Activated naive CD4-positive, alpha-beta T cell treated with anti-CD3 and anti-CD28 coated beads for 36 hours (primary cell): ENCODE measurements at regions not wholly inside any gene's neighbourhood (a gene's known extent, or its start where the extent isn't known, plus 50 kb on each side); places are given as distances from the start of the nearest gene placed in this dataset.

Source experiments
- CTCF ChIA-PET: fragments of 350-600 bp; sonication (Branson Sonifier 250); formaldehyde crosslinking; loops from one replicate; lab custom pipeline; 2021; ENCODE audit warnings: antibody characterized with exemption; lab: Charles Lee
- DNase-seq: peaks from one replicate; pipeline ENCODE4 v3.0.0-alpha.2; 2020
- H3K27ac Mint-ChIP-seq: one replicate; pipeline ENCODE4 v1.8.0; 2021; ENCODE audit warnings: mild to moderate bottlenecking, mixed read lengths
- H3K27me3 Mint-ChIP-seq: one replicate; pipeline ENCODE4 v1.8.0; 2021; ENCODE audit warnings: low read depth, mixed read lengths
- H3K36me3 Mint-ChIP-seq: one replicate; pipeline ENCODE4 v1.8.0; 2021; ENCODE audit warnings: low read depth, mixed read lengths
- H3K4me1 Mint-ChIP-seq: one replicate; pipeline ENCODE4 v1.8.0; 2021; ENCODE audit warnings: low read depth, mixed read lengths
- H3K4me3 Mint-ChIP-seq: one replicate; pipeline ENCODE4 v1.8.0; 2021; ENCODE audit warnings: mild to moderate bottlenecking, moderate library complexity, mixed read lengths
- H3K9me3 Mint-ChIP-seq: one replicate; pipeline ENCODE4 v1.8.0; 2021; ENCODE audit warnings: mixed read lengths
- intact Hi-C: fragments of 100-400 bp; cut with micrococcal nuclease; formaldehyde crosslinking; loops from one replicate; pipeline ENCODE4 v1.15.1; 2023

- Mint-ChIP-seq H3K4me1 (no peaks in the 10 kb centered on the region), H3K27me3 (peaks cover 12% of the 10 kb centered on the region), H3K4me3 (no peak overlapping the region), H3K9me3 (no peaks in the 10 kb centered on the region), H3K27ac (no peak overlapping the region), H3K36me3 (no peaks in the 10 kb centered on the region)
- intact Hi-C loops, result no loop called here
- CTCF ChIA-PET, result no interaction called here
- DNase-seq, result no peak
These were observed 119.5 kb downstream of the SNX19 start for GRCh38 chr11:130796828-130797227.

GRCh38 chr11:130798280-130798679, 118.0 kb downstream of the SNX19 start:
- Mint-ChIP-seq H3K36me3 (no peaks in the 10 kb centered on the region), H3K27me3 (peaks cover 5% of the 10 kb centered on the region), H3K4me3 (no peak overlapping the region), H3K9me3 (no peaks in the 10 kb centered on the region), H3K27ac (no peak overlapping the region), H3K4me1 (no peaks in the 10 kb centered on the region)
- intact Hi-C loops, result no loop called here
- CTCF ChIA-PET, result interaction anchor here (1.1 kb wide), 1 partner anchor 9 kb away, joined by 3 read pairs; no protein-coding TSS in a partner anchor
- DNase-seq, result no peak

- Mint-ChIP-seq H3K27me3 (peaks cover 2% of the 10 kb centered on the region), H3K4me1 (no peaks in the 10 kb centered on the region), H3K27ac (no peak overlapping the region), H3K4me3 (no peak overlapping the region), H3K36me3 (no peaks in the 10 kb centered on the region), H3K9me3 (no peaks in the 10 kb centered on the region)
- intact Hi-C loops, result no loop called here
- CTCF ChIA-PET, result interaction anchor here (1.1 kb wide), 1 partner anchor 9 kb away, joined by 3 read pairs; no protein-coding TSS in a partner anchor
- no peak for DNase-seq
These were observed 117.5 kb downstream of the SNX19 start for GRCh38 chr11:130798801-130799200.

GRCh38 chr11:130801333-130802122, 114.8 kb downstream of the SNX19 start:
- no peak overlapping the region for H3K4me3 Mint-ChIP-seq
- peaks cover 6% of the 10 kb centered on the region for H3K27me3 Mint-ChIP-seq
- DNase-seq, result no peak
- H3K9me3 Mint-ChIP-seq, result no peaks in the 10 kb centered on the region
- no peaks in the 10 kb centered on the region for H3K36me3 Mint-ChIP-seq
- no peaks in the 10 kb centered on the region for H3K4me1 Mint-ChIP-seq
- CTCF ChIA-PET, result interaction anchor here (1.1 to 1.2 kb wide), 2 partner anchors 11 to 61 kb away, joined by 3 to 4 read pairs; no protein-coding TSS in a partner anchor
- intact Hi-C loops, result no loop called here
- no peak overlapping the region for H3K27ac Mint-ChIP-seq

- Mint-ChIP-seq H3K27me3 (peaks cover 6% of the 10 kb centered on the region), H3K4me3 (no peak overlapping the region), H3K27ac (no peak overlapping the region), H3K9me3 (no peaks in the 10 kb centered on the region), H3K4me1 (no peaks in the 10 kb centered on the region), H3K36me3 (no peaks in the 10 kb centered on the region)
- DNase-seq, result no peak
- CTCF ChIA-PET, result interaction anchor here (1.0 to 1.2 kb wide), 2 partner anchors 10 to 12 kb away, joined by 3 to 4 read pairs; no protein-coding TSS in a partner anchor
- intact Hi-C loops, result no loop called here
These were observed 113.7 kb downstream of the SNX19 start for GRCh38 chr11:130802567-130802966.

- Mint-ChIP-seq H3K9me3 (no peaks in the 10 kb centered on the region), H3K27ac (no peak overlapping the region), H3K36me3 (no peaks in the 10 kb centered on the region), H3K4me1 (no peaks in the 10 kb centered on the region), H3K4me3 (no peak overlapping the region), H3K27me3 (peaks cover 4% of the 10 kb centered on the region)
- intact Hi-C loops, result no loop called here
- DNase-seq, result no peak
- CTCF ChIA-PET, result interaction anchor here (1.3 kb wide), 1 partner anchor 361 kb away, joined by 3 read pairs; no protein-coding TSS in a partner anchor
These were observed 111.8 kb downstream of the SNX19 start for GRCh38 chr11:130804306-130805076.

GRCh38 chr11:130806746-130807145, 109.5 kb downstream of the SNX19 start:
- Mint-ChIP-seq H3K27ac (no peak overlapping the region), H3K9me3 (no peaks in the 10 kb centered on the region), H3K4me1 (no peaks in the 10 kb centered on the region), H3K27me3 (peaks cover 11% of the 10 kb centered on the region), H3K36me3 (no peaks in the 10 kb centered on the region), H3K4me3 (no peak overlapping the region)
- CTCF ChIA-PET, result no interaction called here
- intact Hi-C loops, result no loop called here
- DNase-seq, result no peak

- no peaks in the 10 kb centered on the region for H3K36me3 Mint-ChIP-seq
- H3K27me3 Mint-ChIP-seq, result peaks cover 20% of the 10 kb centered on the region
- H3K4me1 Mint-ChIP-seq, result no peaks in the 10 kb centered on the region
- H3K27ac Mint-ChIP-seq, result no peak overlapping the region
- no peak overlapping the region for H3K4me3 Mint-ChIP-seq
- intact Hi-C loops, result no loop called here
- no peak for DNase-seq
- H3K9me3 Mint-ChIP-seq, result no peaks in the 10 kb centered on the region
- CTCF ChIA-PET, result no interaction called here
These were observed 107.7 kb downstream of the SNX19 start for GRCh38 chr11:130808541-130808940.

GRCh38 chr11:130813196-130813595, 103.1 kb downstream of the SNX19 start:
- CTCF ChIA-PET, result interaction anchor here (1.4 kb wide), 1 partner anchor 11 kb away, joined by 4 read pairs; no protein-coding TSS in a partner anchor
- Mint-ChIP-seq H3K9me3 (no peaks in the 10 kb centered on the region), H3K27me3 (peaks cover 35% of the 10 kb centered on the region), H3K4me1 (no peaks in the 10 kb centered on the region), H3K27ac (no peak overlapping the region), H3K4me3 (no peak overlapping the region), H3K36me3 (no peaks in the 10 kb centered on the region)
- no peak for DNase-seq
- intact Hi-C loops, result no loop called here

GRCh38 chr11:130813638-130814037, 102.6 kb downstream of the SNX19 start:
- CTCF ChIA-PET, result interaction anchor here (0.9 kb wide), 1 partner anchor 49 kb away, joined by 5 read pairs; no protein-coding TSS in a partner anchor
- Mint-ChIP-seq H3K4me1 (no peaks in the 10 kb centered on the region), H3K9me3 (no peaks in the 10 kb centered on the region), H3K36me3 (no peaks in the 10 kb centered on the region), H3K27ac (no peak overlapping the region), H3K4me3 (no peak overlapping the region), H3K27me3 (peaks cover 35% of the 10 kb centered on the region)
- no peak for DNase-seq
- intact Hi-C loops, result no loop called here

- peaks cover 35% of the 10 kb centered on the region for H3K27me3 Mint-ChIP-seq
- H3K36me3 Mint-ChIP-seq, result no peaks in the 10 kb centered on the region
- intact Hi-C loops, result no loop called here
- no peaks in the 10 kb centered on the region for H3K4me1 Mint-ChIP-seq
- H3K9me3 Mint-ChIP-seq, result no peaks in the 10 kb centered on the region
- no peak for DNase-seq
- H3K4me3 Mint-ChIP-seq, result no peak overlapping the region
- no peak overlapping the region for H3K27ac Mint-ChIP-seq
- CTCF ChIA-PET, result interaction anchor here (0.9 to 1.1 kb wide), 2 partner anchors 47 to 48 kb away, joined by 3 to 5 read pairs; no protein-coding TSS in a partner anchor
These were observed 101.7 kb downstream of the SNX19 start for GRCh38 chr11:130814440-130815096.
